ENCODE measurements at regions not wholly inside any gene's neighbourhood (a gene's known extent, or its start where the extent isn't known, plus 50 kb on each side); places are given as distances from the start of the nearest gene placed in this dataset.
"Not testable (repeated sequence)": the region's sequence is repeated elsewhere in the genome, so short reads cannot be mapped to it uniquely, and the experiment has no call there.

DNA sequence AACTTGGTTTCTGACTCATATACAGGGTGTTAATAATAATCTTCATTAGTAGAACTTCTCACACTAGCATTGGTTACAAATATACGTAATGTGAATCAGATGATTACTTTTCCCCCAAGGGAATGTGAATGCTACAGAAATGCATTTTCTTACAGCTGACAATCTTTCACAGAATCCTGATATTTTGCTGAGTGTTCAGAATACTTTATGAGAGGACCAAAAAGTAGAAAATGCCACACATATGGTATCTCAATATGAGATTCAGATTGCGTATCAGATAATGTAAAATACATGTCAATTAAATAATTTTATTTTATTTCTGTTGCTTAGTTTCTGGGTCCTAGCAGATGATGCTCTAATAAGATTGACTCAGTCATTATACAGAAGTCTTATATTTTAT lies 979.9 kb upstream of the GBE1 start:
- DNase-seq: no peak

DNA sequence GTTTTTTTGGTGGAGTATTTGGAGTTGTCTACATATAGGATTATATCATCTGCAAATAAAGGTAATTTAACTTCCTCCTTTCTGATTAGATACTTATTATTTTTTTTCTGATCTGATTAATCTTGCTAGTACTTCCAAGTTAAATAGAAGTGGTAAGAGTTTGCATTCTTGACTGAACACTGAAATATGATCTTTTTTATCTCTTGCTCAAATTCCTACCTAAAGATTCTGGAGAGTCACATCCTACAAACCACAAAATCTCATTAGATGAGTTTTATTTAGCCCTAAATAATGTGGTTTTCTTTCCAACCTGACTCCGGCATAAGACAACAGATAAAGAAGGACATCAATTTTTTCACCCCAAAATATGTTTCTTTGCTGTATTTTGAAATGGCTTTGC lies 977.9 kb upstream of the GBE1 start:
- no peak for DNase-seq

GRCh38 chr3:82736696-82737277 lies 975.3 kb upstream of the GBE1 start:
- no peak for DNase-seq

DNA sequence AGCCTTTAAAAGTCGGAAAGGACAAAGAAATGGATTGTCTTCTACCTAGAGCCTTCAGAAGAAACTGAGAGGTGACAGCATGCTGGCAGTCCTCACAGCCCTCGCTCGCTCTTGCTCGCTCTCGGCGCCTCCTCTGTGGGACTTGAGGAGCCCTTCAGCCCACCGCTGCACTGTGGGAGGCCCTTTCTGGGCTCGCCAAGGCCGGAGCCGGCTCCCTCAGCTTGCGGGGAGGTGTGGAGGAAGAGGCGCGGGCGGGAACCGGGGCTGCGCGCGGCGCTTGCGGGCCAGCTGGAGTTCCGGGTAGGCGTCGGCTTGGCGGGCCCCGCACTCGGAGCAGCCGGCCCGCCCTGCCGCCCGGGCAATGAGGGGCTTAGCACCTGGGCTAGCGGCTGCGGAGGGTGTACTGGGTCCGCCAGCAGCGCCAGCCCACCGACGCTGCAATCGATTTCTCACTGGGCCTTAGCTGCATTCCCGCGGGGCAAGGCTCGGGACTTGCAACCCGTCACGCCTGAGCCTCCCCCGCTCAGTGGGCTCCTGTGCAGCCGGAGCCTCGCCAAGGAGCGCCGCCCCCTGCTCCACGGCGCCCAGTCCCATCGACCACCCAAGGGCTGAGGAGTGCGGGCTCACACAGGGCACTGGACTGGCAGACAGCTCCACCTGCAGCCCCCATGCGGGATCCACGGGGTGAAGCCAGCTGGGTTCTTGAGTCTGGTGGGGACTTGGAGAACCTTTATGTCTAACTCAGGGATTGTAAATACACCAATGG lies 953.8 kb upstream of the GBE1 start:
- DNase-seq: no peak

- DNase-seq: no peak
Observed at GRCh38 chr3:82707035-82707434, 945.6 kb upstream of the GBE1 start.

GRCh38 chr3:82685761-82686160 lies 924.3 kb upstream of the GBE1 start:
- DNase-seq: no peak

- DNase-seq: no peak
Observed at GRCh38 chr3:82676356-82677026, 915.0 kb upstream of the GBE1 start.

GRCh38 chr3:82672966-82673365 lies 911.5 kb upstream of the GBE1 start:
- no peak for DNase-seq

- DNase-seq: no peak
Observed at GRCh38 chr3:82671466-82671865, 910.0 kb upstream of the GBE1 start.

DNA sequence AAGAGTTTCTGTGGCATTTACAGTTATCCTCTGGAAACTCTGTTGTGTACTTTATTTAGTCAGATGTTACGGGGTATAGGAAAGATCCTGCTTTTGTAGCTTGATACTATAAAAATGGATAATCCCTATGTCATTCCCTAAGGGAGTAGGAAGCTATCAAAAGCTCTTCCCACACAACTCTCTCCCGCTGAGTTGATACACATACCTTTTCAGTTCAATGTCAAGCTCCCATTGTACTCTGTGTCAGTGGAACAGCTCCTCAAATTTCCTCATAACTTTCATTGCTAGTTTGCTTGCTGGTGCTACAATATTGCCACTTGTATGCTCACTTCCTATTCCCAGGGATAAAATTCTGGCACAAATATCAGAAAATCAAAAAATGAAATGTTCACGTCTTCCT lies 893.3 kb upstream of the GBE1 start:
- DNase-seq: no peak

GRCh38 chr3:82643948-82644347 lies 882.5 kb upstream of the GBE1 start:
- DNase-seq: no peak

GRCh38 chr3:82641701-82642100 lies 880.3 kb upstream of the GBE1 start:
- DNase-seq: no peak

GRCh38 chr3:82640254-82640653 lies 878.8 kb upstream of the GBE1 start:
- no peak for DNase-seq

DNA sequence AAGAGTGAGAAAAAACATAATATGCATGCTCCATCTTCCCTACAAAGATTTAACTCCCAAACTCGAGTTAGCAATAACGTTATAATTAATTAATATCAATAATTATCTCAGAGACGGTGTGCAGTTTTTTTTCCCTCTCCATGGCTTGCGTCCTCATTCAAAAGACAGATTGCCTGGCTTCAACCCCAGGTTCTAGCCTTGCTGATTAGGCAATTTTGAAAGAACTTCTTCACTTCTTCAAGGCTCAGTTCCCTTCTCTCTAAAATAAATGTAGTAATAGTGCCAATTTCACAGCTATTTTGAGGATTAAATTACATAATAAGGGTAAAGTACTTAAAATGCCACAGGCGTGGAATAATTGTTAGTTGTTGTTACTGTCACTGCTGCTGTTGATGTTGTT lies 876.1 kb upstream of the GBE1 start:
- no peak for DNase-seq

DNA sequence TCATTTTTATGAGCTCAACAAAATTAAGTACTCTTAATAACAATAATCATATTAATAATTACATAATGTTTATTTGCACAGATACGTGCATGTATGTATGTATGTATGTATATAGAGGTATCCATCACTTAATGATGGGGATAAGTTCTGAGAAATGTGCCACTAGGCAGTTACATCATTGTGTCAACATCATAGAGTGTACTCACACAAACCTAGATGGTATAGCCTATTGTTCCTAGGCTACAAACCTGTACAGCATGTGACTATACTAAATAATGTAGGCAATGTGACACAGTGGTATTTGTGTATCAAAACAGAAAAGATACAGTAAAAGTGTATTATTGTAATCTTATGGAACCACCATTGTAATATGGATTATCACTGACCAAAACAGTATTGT lies 874.7 kb upstream of the GBE1 start:
- no peak for DNase-seq

DNA sequence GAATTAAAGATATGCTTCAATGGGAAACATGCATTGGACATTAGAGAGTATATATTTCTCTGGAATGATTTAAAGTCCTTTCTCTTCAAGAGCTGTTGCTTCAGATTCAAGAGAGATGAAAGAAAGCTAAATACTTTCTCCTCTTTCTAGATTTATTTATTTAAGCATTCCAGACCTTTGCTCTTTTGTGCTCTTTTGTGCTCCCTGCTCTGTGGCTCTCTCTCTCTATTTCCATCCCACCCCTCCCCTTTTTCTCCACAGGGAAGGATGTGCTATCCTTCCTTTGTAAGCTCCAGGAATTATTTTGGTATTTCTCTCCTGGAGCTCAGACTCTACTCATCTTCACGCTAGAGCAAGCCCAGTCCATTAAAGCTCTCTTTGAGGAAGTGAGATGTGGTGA lies 871.9 kb upstream of the GBE1 start:
- no peak for DNase-seq

DNA sequence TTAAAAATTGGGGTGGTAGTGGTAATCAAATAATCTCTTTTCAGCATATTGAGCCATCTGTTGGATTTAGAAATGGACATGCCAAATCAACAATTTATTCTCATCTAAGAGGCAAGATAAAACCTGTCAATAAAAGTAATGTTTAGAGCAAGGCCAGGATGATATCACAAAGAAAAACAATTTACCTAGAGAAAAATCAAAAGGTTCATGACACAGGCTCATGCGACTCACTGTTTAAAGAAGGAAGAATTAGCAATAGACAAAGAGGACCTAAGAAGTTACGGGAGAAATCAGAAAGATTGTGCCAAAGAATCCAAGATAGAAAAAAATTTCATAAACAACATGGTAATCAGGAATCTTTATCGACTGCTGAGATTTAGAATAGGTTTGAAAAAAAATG lies 868.5 kb upstream of the GBE1 start:
- no peak for DNase-seq

GRCh38 chr3:82628385-82629014 lies 867.1 kb upstream of the GBE1 start:
- no peak for DNase-seq

DNA sequence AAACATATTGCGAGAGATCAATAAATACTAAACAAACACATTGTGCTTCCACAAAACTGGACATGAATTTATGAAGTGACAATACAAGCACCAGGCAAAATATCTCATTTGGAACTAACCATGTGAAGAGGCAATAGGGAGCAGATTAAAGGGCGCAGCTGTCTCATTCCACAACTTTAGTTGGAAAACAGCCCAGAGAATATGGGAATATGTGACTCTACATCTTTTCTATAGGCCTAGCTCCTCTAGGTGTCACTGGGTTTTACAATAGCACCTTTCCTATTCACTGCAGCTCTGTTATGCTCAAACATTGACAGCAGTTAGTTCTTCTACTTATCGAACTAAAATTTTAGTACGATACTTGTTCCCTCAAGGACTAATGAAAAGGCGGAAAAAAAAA lies 866.3 kb upstream of the GBE1 start:
- DNase-seq: no peak

DNA sequence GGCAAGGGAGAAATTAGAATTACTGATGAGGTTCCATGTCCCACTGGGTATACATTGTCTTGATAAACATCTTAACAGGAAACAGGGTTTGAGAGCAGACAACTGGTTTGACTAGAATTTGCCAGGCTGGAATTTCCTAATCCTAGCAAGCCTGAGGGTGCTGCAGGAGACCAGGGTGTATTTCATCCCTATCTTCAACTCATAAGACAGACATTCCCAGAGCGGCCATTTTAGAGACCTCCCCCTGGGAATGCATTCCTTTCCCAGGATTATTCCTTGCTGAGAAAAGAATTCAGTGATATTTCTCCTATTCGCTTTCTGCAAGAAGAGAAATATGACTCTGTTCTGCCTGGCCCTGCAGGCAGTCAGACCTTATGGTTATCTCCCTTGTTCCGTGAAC lies 859.3 kb upstream of the GBE1 start:
- not testable (repeated sequence) for DNase-seq

- no peak for DNase-seq
Observed at GRCh38 chr3:82618594-82618993, 857.1 kb upstream of the GBE1 start.

DNA sequence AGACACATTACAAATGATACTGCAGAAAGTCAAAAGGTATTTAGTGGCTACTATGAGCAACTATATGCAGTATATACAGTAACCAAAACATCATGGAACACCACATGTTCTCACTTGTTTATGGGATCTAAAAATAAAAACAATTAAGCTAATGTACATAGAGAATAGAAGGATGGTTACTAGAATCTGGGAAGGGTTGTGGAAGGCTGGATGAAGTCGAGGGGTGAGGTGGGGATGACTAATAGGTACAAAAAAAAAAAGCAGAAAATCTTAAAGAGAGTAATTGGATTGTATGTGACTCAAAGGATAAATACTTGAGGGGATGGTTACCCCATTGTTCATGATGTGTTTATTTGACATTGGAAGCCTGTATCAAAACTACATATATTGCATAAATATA lies 848.8 kb upstream of the GBE1 start:
- DNase-seq: no peak

DNA sequence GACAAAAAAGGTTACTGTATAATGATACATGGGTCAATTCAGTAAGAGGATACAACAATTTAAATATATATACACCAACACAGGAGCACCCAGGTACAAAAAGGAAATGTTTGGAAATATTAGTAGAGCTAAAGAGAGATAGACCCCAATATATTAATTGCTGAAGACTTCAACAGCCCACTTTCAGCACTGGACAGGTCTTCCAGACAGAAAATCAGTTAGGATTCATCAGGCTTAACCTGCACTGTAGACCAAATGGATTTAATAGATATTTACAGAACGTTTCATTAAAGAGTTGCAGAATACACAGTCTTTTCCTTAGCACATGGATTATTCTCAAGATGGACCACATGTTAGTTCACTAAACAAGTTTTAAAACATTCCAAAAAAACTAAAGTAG lies 845.9 kb upstream of the GBE1 start:
- DNase-seq: no peak

GRCh38 chr3:82596805-82597204 lies 835.4 kb upstream of the GBE1 start:
- DNase-seq: no peak
